Mesodermal cell (in vitro differentiated cells): ENCODE measurements at regions not wholly inside any gene's neighbourhood (a gene's known extent, or its start where the extent isn't known, plus 50 kb on each side); places are given as distances from the start of the nearest gene placed in this dataset.

ENCODE experiments used
- H3K27ac ChIP-seq: 2 replicates; pipeline ENCODE4 v1.7.0; 2013; ENCODE audit warnings: mild to moderate bottlenecking, low read depth, low read length, moderate library complexity; ENCODE audit not compliant: severe bottlenecking
- H3K36me3 ChIP-seq: 2 replicates; pipeline ENCODE4 v1.7.1; 2013; ENCODE audit warnings: mild to moderate bottlenecking, low read length, moderate library complexity; ENCODE audit not compliant: control insufficient read depth, insufficient read depth
- H3K4me1 ChIP-seq: one replicate; pipeline ENCODE4 v1.7.1; 2013; ENCODE audit warnings: mild to moderate bottlenecking, low read length; ENCODE audit not compliant: insufficient read depth, control insufficient read depth, poor library complexity, severe bottlenecking
- H3K4me3 ChIP-seq: 2 replicates; pipeline ENCODE4 v1.7.0; 2013; ENCODE audit warnings: low read length, control low read depth, mild to moderate bottlenecking; ENCODE audit not compliant: insufficient read depth, poor library complexity, severe bottlenecking; ENCODE audit errors: extremely low read depth
- H3K9me3 ChIP-seq: 2 replicates; pipeline ENCODE4 v1.7.1; 2013; ENCODE audit warnings: mild to moderate bottlenecking, low read length, moderate library complexity; ENCODE audit not compliant: control insufficient read depth
- WGBS, 2 experiments: methylation state at CpG; one replicate each; pipeline ENCODE4 v1.1.5; 2013; ENCODE audit warnings: missing lambda C conversion rate in 2 of 2; ENCODE audit not compliant: insufficient coverage in 2 of 2; 5-methylcytosine and 5-hydroxymethylcytosine counted together

DNA sequence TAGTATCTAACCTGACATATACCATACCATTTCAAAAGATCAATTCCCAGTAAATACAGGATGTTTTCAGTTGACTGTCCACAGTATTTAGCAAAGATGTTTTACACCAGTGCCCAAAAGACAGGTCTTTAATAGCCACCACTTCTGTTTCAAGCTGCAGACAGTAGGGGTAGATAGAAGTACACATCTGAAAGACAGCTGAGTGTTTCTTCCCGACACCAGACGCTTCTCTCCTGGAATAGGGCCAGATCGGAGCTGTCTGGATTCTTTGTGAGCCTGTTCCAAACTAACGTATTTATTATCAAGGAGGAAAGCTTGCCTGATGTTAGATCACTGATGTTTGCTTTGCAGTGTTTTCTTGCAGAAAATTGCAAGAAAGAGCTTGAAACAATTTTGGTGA lies 136.1 kb upstream of the RBMS3 start:
- 80 to 82% methylated on average over 3 to 4 of the region's 4 CpGs for WGBS, 2 experiments
- Histone ChIP-seq H3K9me3 (no peaks in the 10 kb centered on the region), H3K4me1 (peaks cover 32% of the 10 kb centered on the region), H3K36me3 (no peaks in the 10 kb centered on the region), H3K4me3 (no peak overlapping the region), H3K27ac (no peak overlapping the region)

DNA sequence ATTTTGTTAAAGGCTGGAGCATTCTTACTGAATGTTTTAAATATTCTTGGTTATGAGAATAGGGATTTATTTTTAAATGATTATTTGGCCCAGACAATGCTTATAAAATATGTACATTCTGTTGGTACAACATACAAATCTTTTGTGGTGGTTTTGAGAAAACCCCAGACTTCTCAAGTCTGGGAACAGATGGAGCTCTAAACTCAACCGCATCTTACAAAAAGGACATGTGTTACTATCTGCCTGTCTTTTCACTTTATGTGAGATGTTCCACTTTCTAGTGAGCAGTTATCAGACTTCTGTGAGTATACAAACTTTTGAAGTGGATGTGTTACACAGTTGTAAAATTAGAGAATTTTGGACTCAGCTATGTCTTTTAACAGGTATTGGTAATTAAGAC lies 135.5 kb upstream of the RBMS3 start:
- Histone ChIP-seq H3K36me3 (no peaks in the 10 kb centered on the region), H3K4me3 (no peak overlapping the region), H3K27ac (no peak overlapping the region), H3K4me1 (peaks cover 26% of the 10 kb centered on the region), H3K9me3 (no peaks in the 10 kb centered on the region)
- no CpG with 5 or more reads among the region's 1 CpG for WGBS, 2 experiments

DNA sequence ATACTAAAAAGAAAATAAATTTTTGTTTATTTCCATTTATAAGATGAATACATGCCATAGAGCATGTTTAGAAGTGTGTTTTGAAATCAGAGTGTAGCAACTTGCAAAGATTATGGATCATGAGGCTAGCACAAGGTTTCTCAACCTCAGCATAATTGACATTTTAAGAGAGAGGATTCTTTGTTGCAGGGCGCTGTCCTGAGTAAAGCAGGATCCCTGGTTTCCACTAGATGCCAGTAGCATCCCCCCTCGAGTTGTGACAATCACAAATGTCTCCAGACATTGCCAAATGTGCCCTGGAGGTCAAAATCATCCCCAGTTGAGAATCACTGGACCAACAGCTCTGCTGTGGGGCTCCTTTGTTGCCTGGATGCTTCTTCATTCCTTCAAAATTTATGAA lies 128.5 kb upstream of the RBMS3 start:
- WGBS, 2 experiments = 65 to 71% methylated on average over 1 to 2 of the region's 2 CpGs
- no peaks in the 10 kb centered on the region for H3K36me3 ChIP-seq
- H3K27ac ChIP-seq = no peak overlapping the region
- H3K9me3 ChIP-seq = no peaks in the 10 kb centered on the region
- no peak overlapping the region for H3K4me3 ChIP-seq
- H3K4me1 ChIP-seq = peaks cover 8% of the 10 kb centered on the region

DNA sequence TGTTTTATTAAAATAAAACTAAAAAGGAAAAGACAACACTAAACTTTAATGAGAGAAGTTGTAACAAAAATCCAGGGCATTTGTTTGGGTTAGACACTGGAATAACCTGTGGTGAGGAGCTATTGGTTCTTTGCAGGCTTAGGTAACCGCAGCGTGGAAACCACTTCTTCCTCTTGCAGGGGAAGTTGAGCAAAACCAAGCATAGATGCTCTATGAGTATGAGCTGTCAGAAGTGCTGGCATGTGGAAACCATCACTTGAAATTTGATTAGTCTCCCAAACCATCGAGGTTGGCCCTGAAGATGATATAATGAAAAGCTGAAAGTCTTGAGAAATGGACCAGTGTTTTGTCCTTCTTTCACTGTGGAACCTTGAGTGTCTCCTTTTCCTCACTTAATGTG lies 127.1 kb upstream of the RBMS3 start:
- 100% methylated on average over 1 to 2 of the region's 3 CpGs for WGBS, 2 experiments
- H3K4me1 ChIP-seq = peaks cover 8% of the 10 kb centered on the region
- no peak overlapping the region for H3K27ac ChIP-seq
- no peaks in the 10 kb centered on the region for H3K36me3 ChIP-seq
- no peaks in the 10 kb centered on the region for H3K9me3 ChIP-seq
- H3K4me3 ChIP-seq = no peak overlapping the region

DNA sequence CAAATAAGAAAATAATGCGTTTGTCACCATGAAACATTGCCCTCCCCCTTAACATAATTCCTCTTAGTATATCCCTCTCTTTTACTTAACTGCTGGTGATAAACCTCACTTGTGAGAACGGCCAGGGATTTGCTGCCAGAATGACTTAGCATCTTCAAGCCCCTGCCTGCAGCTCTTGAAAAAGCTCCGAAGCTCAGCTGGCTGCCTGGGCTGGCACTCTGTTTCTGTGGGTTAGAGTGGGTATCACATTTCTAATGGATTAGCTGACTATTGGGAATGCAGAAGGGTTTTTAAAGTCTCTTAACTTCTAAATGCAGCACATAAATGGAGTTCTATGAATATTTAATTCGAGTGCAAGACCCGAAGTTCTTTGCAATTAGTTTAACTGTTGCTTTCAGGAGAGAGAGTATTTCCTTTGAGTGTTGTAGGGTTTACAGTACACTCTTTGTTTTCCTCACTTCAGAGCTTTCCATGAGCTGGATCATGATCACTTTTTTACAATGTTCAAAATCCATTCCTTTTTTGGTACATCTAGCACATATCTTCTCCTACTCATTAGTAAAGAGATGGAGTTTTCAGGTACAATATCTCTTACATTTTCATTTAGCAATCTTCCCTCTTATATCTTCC lies 124.7 kb upstream of the RBMS3 start:
- no peaks in the 10 kb centered on the region for H3K36me3 ChIP-seq
- H3K4me1 ChIP-seq = peaks cover 8% of the 10 kb centered on the region
- no peaks in the 10 kb centered on the region for H3K9me3 ChIP-seq
- WGBS, 2 experiments = 53 to 70% methylated on average over 2 to 5 of the region's 5 CpGs
- H3K27ac ChIP-seq = peak overlapping the region; percentile 42
- H3K4me3 ChIP-seq = no peak overlapping the region

DNA sequence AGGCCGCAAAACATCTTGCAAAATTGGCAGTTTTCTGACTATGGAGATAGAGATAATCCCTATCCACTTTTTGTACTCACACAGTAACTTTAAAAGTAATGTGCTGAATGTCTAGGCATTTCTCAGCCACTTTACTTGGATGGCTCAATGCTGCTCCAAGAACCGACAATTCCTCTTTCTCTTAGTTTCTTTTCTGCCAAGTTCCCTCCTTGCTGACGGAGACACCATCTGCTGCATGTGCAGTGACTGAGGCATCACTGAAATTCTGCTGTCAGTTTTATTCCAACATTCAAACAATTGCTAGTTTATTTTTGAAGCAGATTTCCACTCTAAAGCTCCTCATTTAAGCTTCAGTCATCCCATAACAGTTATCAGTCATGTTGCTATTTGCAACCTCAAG lies 116.0 kb upstream of the RBMS3 start:
- Histone ChIP-seq H3K36me3 (no peaks in the 10 kb centered on the region), H3K4me1 (no peaks in the 10 kb centered on the region), H3K4me3 (no peak overlapping the region), H3K27ac (no peak overlapping the region), H3K9me3 (peaks cover 3% of the 10 kb centered on the region)
- WGBS, 2 experiments = 83 to 97% methylated on average over 2 of the region's 3 CpGs

DNA sequence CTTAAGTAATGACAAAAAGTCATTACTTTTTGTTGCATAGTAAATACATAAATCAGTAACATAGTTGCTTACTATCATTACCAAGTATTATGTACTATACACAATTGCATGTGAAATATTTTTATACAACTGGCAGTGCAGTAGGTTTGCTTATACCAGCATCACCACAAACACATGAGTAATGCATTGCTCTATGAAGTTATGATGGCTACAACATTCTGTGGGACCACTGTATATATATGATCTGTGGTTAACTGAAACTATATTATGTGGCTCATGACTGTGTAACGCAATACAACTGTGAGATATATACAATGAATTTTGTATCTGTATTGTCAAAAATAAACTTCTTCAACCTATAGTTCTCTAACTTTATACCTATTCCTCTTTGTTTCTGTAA lies 113.7 kb upstream of the RBMS3 start:
- WGBS, 2 experiments = no CpG with 5 or more reads among the region's 1 CpG
- Histone ChIP-seq H3K9me3 (no peaks in the 10 kb centered on the region), H3K4me3 (no peak overlapping the region), H3K4me1 (peaks cover 12% of the 10 kb centered on the region), H3K27ac (no peak overlapping the region), H3K36me3 (no peaks in the 10 kb centered on the region)

DNA sequence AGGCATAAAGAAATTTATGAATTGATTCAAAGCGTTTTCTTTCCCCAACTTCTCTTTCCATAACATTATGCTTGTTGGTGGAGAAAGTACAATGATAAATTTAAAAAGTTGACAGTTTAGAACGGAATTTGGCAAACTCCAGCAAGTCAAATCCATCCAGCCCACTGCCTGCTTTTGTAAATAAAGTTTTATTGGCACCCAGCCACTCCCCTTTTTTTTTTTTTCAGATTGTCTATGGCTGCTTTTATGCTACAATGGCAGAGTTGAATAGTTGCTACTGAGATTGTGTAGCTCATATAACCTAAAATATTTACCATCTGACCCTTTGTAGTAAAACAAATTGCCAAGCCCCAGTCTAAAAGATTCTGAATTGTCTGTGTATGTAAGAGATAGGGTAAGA lies 112.8 kb upstream of the RBMS3 start:
- H3K36me3 ChIP-seq = no peaks in the 10 kb centered on the region
- 83 to 100% methylated on average over 1 of the region's 2 CpGs for WGBS, 2 experiments
- H3K4me3 ChIP-seq = no peak overlapping the region
- no peak overlapping the region for H3K27ac ChIP-seq
- H3K9me3 ChIP-seq = no peaks in the 10 kb centered on the region
- H3K4me1 ChIP-seq = peaks cover 15% of the 10 kb centered on the region

DNA sequence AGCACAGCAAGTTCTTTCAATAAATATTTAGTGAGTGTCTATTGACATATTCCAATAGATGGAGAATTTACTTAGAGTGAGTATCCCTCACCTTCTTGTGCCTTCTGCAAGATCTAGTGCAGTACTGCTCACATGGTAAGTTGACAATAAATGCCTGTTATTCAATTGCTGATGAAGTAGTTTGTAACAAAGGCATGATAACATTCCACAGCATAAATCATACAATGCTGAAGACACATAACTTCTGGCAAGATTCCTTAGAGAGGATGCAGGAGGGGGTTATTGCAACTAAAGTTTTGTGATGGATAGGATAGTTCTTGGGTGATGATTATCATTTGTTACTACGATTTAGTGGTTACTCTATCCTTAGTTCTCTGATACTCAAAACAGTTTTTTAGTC lies 112.2 kb upstream of the RBMS3 start:
- no peaks in the 10 kb centered on the region for H3K36me3 ChIP-seq
- no peak overlapping the region for H3K4me3 ChIP-seq
- peaks cover 15% of the 10 kb centered on the region for H3K4me1 ChIP-seq
- H3K27ac ChIP-seq = no peak overlapping the region
- H3K9me3 ChIP-seq = no peaks in the 10 kb centered on the region
- WGBS, 2 experiments = no CpG with 5 or more reads among the region's 1 CpG

DNA sequence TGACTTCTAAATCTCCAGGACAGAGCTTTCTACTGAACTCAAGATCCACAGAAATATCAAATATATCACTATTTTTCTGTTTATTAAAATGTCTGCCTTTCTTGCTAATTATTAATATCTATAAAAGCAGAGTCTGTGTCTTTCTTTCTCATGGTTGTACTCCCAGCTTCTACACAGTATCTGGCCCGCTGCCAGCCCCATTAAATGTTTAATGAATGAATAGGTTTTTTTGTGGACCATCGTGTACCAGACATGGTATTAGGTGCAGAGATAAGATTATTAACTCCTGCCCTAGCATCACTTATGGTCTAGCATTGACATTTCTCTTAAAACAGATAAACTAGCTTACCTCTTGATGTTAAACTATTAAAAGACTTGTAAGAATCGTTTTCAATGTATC lies 111.4 kb upstream of the RBMS3 start:
- Histone ChIP-seq H3K27ac (no peak overlapping the region), H3K36me3 (no peaks in the 10 kb centered on the region), H3K9me3 (no peaks in the 10 kb centered on the region), H3K4me3 (no peak overlapping the region), H3K4me1 (peaks cover 15% of the 10 kb centered on the region)
- WGBS, 2 experiments = 100% methylated on average over 1 of the region's 3 CpGs; no CpG with 5 or more reads in 1 of the 2 experiments

DNA sequence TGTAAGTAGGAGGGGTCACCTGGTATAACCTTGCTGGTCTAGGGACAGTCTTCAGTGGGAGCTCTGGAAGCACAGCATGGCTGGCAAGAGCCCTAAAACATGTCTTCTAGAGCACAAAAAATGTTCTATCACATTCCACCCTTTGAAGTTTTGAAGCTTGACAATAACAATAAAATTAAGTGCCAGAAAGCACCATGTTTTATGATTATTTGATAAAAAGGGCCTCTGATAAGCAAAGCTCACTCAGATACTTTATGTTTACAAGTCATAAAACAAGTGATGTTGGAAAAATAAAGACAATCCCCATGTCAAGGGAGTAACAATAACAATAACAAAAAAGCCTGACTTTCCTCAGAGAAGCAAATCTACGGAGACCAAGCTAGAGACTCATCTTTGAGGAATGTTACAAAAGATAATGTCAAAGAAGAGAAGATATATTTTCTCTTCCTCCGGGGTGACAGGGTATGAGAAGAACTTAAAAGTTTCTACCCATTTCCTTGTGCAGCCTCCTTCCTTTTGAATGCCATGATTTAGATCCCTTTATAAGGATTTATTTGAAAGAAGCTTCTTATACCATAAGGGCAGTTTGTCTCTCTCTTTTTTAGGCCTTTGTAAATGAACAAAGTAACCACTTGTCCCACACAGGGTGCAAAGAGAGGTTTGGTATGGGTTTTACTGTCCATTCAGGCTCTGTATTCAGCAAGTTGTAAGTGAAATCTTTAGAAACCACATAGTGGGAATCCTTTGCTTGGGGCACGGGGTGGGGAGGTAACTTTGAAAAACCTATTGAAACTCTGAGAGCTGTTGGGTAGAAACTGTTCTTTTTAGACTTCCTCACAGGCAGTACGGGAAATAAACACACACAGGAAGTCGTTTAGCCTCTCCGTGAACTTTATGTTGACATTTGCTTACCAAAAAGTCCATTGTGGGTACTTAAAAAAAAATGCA lies 109.6 kb upstream of the RBMS3 start:
- no peaks in the 10 kb centered on the region for H3K9me3 ChIP-seq
- 57% methylated on average over 3 of the region's 6 CpGs; no CpG with 5 or more reads in 1 of the 2 experiments for WGBS, 2 experiments
- no peaks in the 10 kb centered on the region for H3K36me3 ChIP-seq
- peaks cover 15% of the 10 kb centered on the region for H3K4me1 ChIP-seq
- no peak overlapping the region for H3K4me3 ChIP-seq
- peak overlapping the region; percentile 98 for H3K27ac ChIP-seq
